Activated naive CD4-positive, alpha-beta T cell treated with Interleukin-2 at 50 U/mL for 16 hours (primary cell): ENCODE measurements at regions not wholly inside any gene's neighbourhood (a gene's known extent, or its start where the extent isn't known, plus 50 kb on each side); places are given as distances from the start of the nearest gene placed in this dataset.

Experiments used
- DNase-seq: peaks from one replicate; pipeline ENCODE4 v3.0.0-alpha.2; 2020

- no peak for DNase-seq
Observed at GRCh38 chr11:115739146-115739545, 234.9 kb upstream of the CADM1 start.

- no peak for DNase-seq
Observed at GRCh38 chr11:115737875-115738274, 233.7 kb upstream of the CADM1 start.

- DNase-seq, result no peak
Observed at GRCh38 chr11:115736146-115736545, 231.9 kb upstream of the CADM1 start.

GRCh38 chr11:115724666-115725065 lies 220.5 kb upstream of the CADM1 start:
- DNase-seq, result no peak

GRCh38 chr11:115722711-115723110 lies 218.5 kb upstream of the CADM1 start:
- DNase-seq, result no peak

- no peak for DNase-seq
Observed at GRCh38 chr11:115721296-115721995, 217.2 kb upstream of the CADM1 start.

GRCh38 chr11:115720602-115721245 lies 216.5 kb upstream of the CADM1 start:
- no peak for DNase-seq

- DNase-seq, result no peak
Observed at GRCh38 chr11:115718945-115719344, 214.7 kb upstream of the CADM1 start.

- DNase-seq, result no peak
Observed at GRCh38 chr11:115718106-115718505, 213.9 kb upstream of the CADM1 start.

- DNase-seq, result no peak
Observed at GRCh38 chr11:115716601-115717529, 212.7 kb upstream of the CADM1 start.

GRCh38 chr11:115716080-115716479 lies 211.9 kb upstream of the CADM1 start:
- no peak for DNase-seq

- no peak for DNase-seq
Observed at GRCh38 chr11:115715251-115715770, 211.1 kb upstream of the CADM1 start.

GRCh38 chr11:115712296-115712695 lies 208.1 kb upstream of the CADM1 start:
- DNase-seq, result no peak

GRCh38 chr11:115710980-115711379 lies 206.8 kb upstream of the CADM1 start:
- no peak for DNase-seq

- DNase-seq, result no peak
Observed at GRCh38 chr11:115710426-115710825, 206.2 kb upstream of the CADM1 start.

GRCh38 chr11:115709297-115709696 lies 205.1 kb upstream of the CADM1 start:
- no peak for DNase-seq

- DNase-seq, result no peak
Observed at GRCh38 chr11:115707180-115707905, 203.1 kb upstream of the CADM1 start.

GRCh38 chr11:115706626-115707135 lies 202.5 kb upstream of the CADM1 start:
- DNase-seq, result no peak

- DNase-seq, result no peak
Observed at GRCh38 chr11:115705200-115705599, 201.0 kb upstream of the CADM1 start.

- DNase-seq, result no peak
Observed at GRCh38 chr11:115700981-115701875, 197.0 kb upstream of the CADM1 start.

GRCh38 chr11:115700496-115700895 lies 196.3 kb upstream of the CADM1 start:
- no peak for DNase-seq
